CD4-positive, alpha-beta T cell treated with Interleukin-17A for 4 hours (primary cell): ENCODE measurements at regions not wholly inside any gene's neighbourhood (a gene's known extent, or its start where the extent isn't known, plus 50 kb on each side); places are given as distances from the start of the nearest gene placed in this dataset.
"Not testable (repeated sequence)": the region's sequence is repeated elsewhere in the genome, so short reads cannot be mapped to it uniquely, and the experiment has no call there.

Source experiments
- DNase-seq: peaks from one replicate; pipeline ENCODE4 v3.0.0-alpha.2; 2020; ENCODE audit warnings: mixed read lengths

GRCh38 chr6:85005494-85005893, 241.1 kb upstream of the TBX18 start:
- no peak for DNase-seq

GRCh38 chr6:85004361-85004995, 240.1 kb upstream of the TBX18 start:
- DNase-seq = no peak

GRCh38 chr6:85002847-85003246, 238.4 kb upstream of the TBX18 start:
- no peak for DNase-seq

- DNase-seq = no peak
Measured at GRCh38 chr6:85000001-85000400, 235.6 kb upstream of the TBX18 start.

- DNase-seq = no peak
Measured at GRCh38 chr6:84998223-84998622, 233.8 kb upstream of the TBX18 start.

- DNase-seq = not testable (repeated sequence)
Measured at GRCh38 chr6:84988766-84989165, 224.4 kb upstream of the TBX18 start.

GRCh38 chr6:84985490-84985889, 221.1 kb upstream of the TBX18 start:
- DNase-seq = not testable (repeated sequence)

- no peak for DNase-seq
Measured at GRCh38 chr6:84979541-84979940, 215.1 kb upstream of the TBX18 start.

GRCh38 chr6:84977363-84977705, 212.9 kb upstream of the TBX18 start:
- no peak for DNase-seq

GRCh38 chr6:84976526-84977362, 212.3 kb upstream of the TBX18 start:
- DNase-seq = no peak

GRCh38 chr6:84975316-84975715, 210.9 kb upstream of the TBX18 start:
- DNase-seq = no peak

GRCh38 chr6:84973606-84974005, 209.2 kb upstream of the TBX18 start:
- no peak for DNase-seq

- DNase-seq = no peak
Measured at GRCh38 chr6:84967965-84968364, 203.6 kb upstream of the TBX18 start.

- DNase-seq = no peak
Measured at GRCh38 chr6:84967389-84967788, 203.0 kb upstream of the TBX18 start.

GRCh38 chr6:84953111-84953755, 188.8 kb upstream of the TBX18 start:
- no peak for DNase-seq

- DNase-seq = not testable (repeated sequence)
Measured at GRCh38 chr6:84944926-84945325, 180.5 kb upstream of the TBX18 start.

- DNase-seq = no peak
Measured at GRCh38 chr6:84943905-84944304, 179.5 kb upstream of the TBX18 start.

GRCh38 chr6:84941609-84942008, 177.2 kb upstream of the TBX18 start:
- not testable (repeated sequence) for DNase-seq

- DNase-seq = no peak
Measured at GRCh38 chr6:84929212-84929611, 164.8 kb upstream of the TBX18 start.

GRCh38 chr6:84927551-84927950, 163.2 kb upstream of the TBX18 start:
- DNase-seq = no peak

GRCh38 chr6:84926189-84927155, 162.1 kb upstream of the TBX18 start:
- DNase-seq = no peak

- no peak for DNase-seq
Measured at GRCh38 chr6:84921891-84922290, 157.5 kb upstream of the TBX18 start.

GRCh38 chr6:84920021-84920420, 155.6 kb upstream of the TBX18 start:
- no peak for DNase-seq
